HFF-Myc (cell line): ENCODE measurements at regions not wholly inside any gene's neighbourhood (a gene's known extent, or its start where the extent isn't known, plus 50 kb on each side); places are given as distances from the start of the nearest gene placed in this dataset.

Experiments
- DNase-seq: peaks from one replicate; pipeline ENCODE4 v3.0.0-alpha.2; 2011; ENCODE audit warnings: low read depth; ENCODE audit errors: extremely low read depth
- H3K4me3 ChIP-seq: replicated peaks from 2 replicates; pipeline ENCODE4 v1.5.1; 2011; ENCODE audit warnings: low read depth, mild to moderate bottlenecking, control low read depth, low read length
- TF ChIP-seq, protein P1 (sequence below): IDR thresholded peaks from 2 replicates; pipeline ENCODE4 v1.5.1; 2012; ENCODE audit warnings: mild to moderate bottlenecking, low read depth, low read length, control low read depth; ENCODE audit errors: missing control alignments

GRCh38 chr17:37829592-37830123, 84.8 kb upstream of the HNF1B start:
- no peak overlapping the region for H3K4me3 ChIP-seq
- DNase-seq: no peak
- TF ChIP-seq, protein P1, sequence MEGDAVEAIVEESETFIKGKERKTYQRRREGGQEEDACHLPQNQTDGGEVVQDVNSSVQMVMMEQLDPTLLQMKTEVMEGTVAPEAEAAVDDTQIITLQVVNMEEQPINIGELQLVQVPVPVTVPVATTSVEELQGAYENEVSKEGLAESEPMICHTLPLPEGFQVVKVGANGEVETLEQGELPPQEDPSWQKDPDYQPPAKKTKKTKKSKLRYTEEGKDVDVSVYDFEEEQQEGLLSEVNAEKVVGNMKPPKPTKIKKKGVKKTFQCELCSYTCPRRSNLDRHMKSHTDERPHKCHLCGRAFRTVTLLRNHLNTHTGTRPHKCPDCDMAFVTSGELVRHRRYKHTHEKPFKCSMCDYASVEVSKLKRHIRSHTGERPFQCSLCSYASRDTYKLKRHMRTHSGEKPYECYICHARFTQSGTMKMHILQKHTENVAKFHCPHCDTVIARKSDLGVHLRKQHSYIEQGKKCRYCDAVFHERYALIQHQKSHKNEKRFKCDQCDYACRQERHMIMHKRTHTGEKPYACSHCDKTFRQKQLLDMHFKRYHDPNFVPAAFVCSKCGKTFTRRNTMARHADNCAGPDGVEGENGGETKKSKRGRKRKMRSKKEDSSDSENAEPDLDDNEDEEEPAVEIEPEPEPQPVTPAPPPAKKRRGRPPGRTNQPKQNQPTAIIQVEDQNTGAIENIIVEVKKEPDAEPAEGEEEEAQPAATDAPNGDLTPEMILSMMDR: no peak

- TF ChIP-seq, protein P1: no peak
- no peak for DNase-seq
- H3K4me3 ChIP-seq: no peak overlapping the region
Measured at GRCh38 chr17:37828651-37829124, 83.8 kb upstream of the HNF1B start.

DNA sequence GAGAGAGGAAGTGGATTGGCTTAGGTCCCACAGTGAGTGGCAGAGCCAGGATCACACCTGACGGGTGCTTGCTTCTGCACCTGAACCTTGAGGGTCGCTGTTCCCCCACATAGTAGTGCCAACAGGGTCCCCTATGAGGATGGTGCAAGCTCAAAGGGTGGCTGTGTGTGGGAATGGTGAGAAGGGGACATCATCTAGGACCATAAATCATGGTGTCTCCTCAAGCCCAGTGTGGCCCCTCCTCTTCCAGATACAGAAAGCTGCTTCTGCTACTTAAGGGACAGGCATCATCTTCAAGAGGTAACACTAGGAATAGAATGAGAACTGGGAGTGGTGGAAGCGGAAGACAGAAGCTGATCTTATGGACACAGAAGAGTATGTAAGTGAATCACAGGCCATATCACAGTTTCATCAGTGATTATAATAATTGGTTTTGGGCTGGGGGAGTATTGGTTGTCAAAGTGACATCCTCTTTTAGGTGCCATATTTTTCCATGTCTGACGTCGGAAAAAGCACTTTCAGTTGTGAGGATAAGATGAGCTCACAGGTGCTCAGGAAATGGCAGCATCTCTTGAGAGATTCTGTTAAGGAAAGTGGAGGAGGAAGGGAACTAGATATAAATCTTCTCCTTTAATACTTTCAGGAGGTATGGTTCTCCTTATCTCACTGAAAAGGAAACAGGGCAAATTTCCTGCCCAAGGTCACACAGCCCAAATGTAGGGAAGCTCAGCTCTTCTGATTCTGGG, 83.2 kb upstream of the HNF1B start:
- no peak overlapping the region for H3K4me3 ChIP-seq
- no peak for DNase-seq
- TF ChIP-seq, protein P1: no peak

GRCh38 chr17:37826497-37827430, 81.9 kb upstream of the HNF1B start:
- TF ChIP-seq, protein P1: no peak
- no peak overlapping the region for H3K4me3 ChIP-seq
- no peak for DNase-seq

GRCh38 chr17:37825851-37826250, 81.0 kb upstream of the HNF1B start:
- DNase-seq: no peak
- H3K4me3 ChIP-seq: no peak overlapping the region
- TF ChIP-seq, protein P1: no peak

- peak; percentile 83 for DNase-seq
- TF ChIP-seq, protein P1: no peak
- H3K4me3 ChIP-seq: no peak overlapping the region
Measured at GRCh38 chr17:37824534-37825485, 80.0 kb upstream of the HNF1B start.
